ENCODE measurements at regions not wholly inside any gene's neighbourhood (a gene's known extent, or its start where the extent isn't known, plus 50 kb on each side); places are given as distances from the start of the nearest gene placed in this dataset.
A peak's percentile ranks its signal among the peaks of the same experiment; 100 is the strongest.

DNA sequence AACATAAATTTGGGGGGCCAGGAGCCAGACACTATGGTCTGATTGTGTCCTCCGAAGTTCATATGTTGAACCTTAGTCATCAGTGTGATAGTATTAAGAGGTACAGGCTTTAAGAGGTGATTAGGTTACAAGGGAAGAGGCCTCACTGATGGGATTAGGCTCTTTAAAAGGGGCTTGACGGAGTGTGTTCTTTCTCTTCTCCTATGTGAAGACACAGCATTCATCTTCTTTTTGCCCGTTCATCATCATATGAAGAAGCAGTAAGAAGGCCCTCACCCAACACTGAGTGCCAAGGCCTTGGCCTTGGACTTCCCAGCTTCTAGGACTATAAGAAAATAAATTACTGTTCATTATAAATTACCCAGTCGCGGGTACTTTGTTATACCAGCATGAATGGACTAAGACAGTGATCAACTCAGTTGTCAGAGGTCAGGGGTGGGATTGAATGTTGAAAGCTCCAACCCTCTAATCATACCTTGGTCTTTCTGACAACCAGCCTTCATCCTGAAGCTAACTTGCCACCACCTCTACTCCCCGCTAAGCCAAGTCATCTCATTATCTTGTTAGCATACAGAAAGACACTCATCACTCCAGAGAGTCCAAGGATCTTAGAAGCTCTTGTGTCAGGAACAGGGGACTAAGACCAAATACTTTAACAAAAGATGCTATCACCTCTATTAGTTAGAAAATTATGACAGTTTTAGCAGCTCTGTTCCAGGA lies 543.4 kb upstream of the DIPK2B start:
- Histone ChIP-seq H3K4me3 (ENCODE audit: low read depth, low read length) (no peak overlapping the region), H3K36me3 (ENCODE audit: control insufficient read depth, insufficient read depth, low read length) (peaks cover 1% of the 10 kb centered on the region), H3K27me3 (ENCODE audit: control insufficient read depth, insufficient read depth, low read length) (no peaks in the 10 kb centered on the region)
- TF ChIP-seq, protein P1, sequence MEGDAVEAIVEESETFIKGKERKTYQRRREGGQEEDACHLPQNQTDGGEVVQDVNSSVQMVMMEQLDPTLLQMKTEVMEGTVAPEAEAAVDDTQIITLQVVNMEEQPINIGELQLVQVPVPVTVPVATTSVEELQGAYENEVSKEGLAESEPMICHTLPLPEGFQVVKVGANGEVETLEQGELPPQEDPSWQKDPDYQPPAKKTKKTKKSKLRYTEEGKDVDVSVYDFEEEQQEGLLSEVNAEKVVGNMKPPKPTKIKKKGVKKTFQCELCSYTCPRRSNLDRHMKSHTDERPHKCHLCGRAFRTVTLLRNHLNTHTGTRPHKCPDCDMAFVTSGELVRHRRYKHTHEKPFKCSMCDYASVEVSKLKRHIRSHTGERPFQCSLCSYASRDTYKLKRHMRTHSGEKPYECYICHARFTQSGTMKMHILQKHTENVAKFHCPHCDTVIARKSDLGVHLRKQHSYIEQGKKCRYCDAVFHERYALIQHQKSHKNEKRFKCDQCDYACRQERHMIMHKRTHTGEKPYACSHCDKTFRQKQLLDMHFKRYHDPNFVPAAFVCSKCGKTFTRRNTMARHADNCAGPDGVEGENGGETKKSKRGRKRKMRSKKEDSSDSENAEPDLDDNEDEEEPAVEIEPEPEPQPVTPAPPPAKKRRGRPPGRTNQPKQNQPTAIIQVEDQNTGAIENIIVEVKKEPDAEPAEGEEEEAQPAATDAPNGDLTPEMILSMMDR (IDR thresholded peaks at IDR 0.05; ENCODE audit: insufficient read depth, low read length, poor library complexity, severe bottlenecking), result no peak
- no peak for DNase-seq (ENCODE audit: low read depth)

- DNase-seq (ENCODE audit: low read depth), result no peak
- no peaks in the 10 kb centered on the region for H3K27me3 ChIP-seq (ENCODE audit: control insufficient read depth, insufficient read depth, low read length)
Measured at GRCh38 chrX:45743081-45743533, 542.4 kb upstream of the DIPK2B start.

DNA sequence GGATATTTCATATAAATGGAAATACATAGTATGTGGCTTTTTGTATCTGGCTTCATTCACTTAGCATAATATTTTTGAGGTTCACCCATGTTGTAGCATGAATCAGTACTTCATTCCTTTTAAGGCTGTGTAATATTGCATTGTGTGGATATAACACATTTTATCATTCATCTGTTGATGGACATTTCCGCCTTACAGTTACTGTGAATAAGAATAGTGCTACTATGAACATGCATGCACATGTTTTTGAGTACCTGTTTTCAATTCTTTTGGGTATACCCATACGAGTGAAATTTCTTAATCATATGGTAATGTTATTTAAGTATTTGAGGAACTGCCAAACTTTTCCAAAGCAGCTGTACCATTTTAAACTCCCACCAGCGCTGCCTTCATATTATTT lies 539.6 kb upstream of the DIPK2B start:
- no peak for DNase-seq (ENCODE audit: low read depth)
- TF ChIP-seq, protein P1 (IDR thresholded peaks at IDR 0.05; ENCODE audit: insufficient read depth, low read length, poor library complexity, severe bottlenecking), result no peak
- no peak overlapping the region for H3K4me3 ChIP-seq (ENCODE audit: low read depth, low read length)

More at GRCh38 chrX:45743081-45743533, 542.4 kb upstream of the DIPK2B start:
- TF ChIP-seq, protein P1 (IDR thresholded peaks at IDR 0.05; ENCODE audit: insufficient read depth, low read length, poor library complexity, severe bottlenecking), result peak; percentile 14
- Histone ChIP-seq H3K36me3 (ENCODE audit: control insufficient read depth, insufficient read depth, low read length) (peaks cover 1% of the 10 kb centered on the region), H3K4me3 (ENCODE audit: low read depth, low read length) (no peak overlapping the region)

GRCh38 chrX:45735571-45735970 lies 534.9 kb upstream of the DIPK2B start:
- no peak overlapping the region for H3K4me3 ChIP-seq (ENCODE audit: low read depth, low read length)
- DNase-seq (ENCODE audit: low read depth), result no peak
- H3K36me3 ChIP-seq (ENCODE audit: control insufficient read depth, insufficient read depth, low read length), result no peaks in the 10 kb centered on the region
- TF ChIP-seq, protein P1 (IDR thresholded peaks at IDR 0.05; ENCODE audit: insufficient read depth, low read length, poor library complexity, severe bottlenecking), result no peak
- H3K27me3 ChIP-seq (ENCODE audit: control insufficient read depth, insufficient read depth, low read length), result no peaks in the 10 kb centered on the region

More for the DNA sequence above, 539.6 kb upstream of the DIPK2B start:
- Histone ChIP-seq H3K36me3 (ENCODE audit: control insufficient read depth, insufficient read depth, low read length) (no peaks in the 10 kb centered on the region), H3K27me3 (ENCODE audit: control insufficient read depth, insufficient read depth, low read length) (no peaks in the 10 kb centered on the region)

DNA sequence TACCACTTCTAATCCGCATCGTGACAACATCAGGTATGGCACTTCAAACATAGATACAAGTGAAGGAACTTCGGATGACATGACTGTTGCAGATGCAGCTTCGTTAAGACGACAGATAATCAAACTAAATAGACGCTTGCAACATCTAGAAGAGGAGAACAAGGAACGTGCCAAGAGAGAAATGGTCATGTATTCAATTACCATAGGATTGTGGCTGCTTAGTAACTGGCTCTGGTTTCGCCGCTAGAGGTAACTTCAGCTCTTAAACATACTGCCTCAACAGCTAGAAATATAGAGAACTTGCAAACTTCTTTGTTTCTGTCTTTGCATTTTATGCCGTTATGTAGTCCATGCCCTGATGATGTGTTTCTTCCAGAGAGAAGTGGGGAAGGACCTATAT lies 530.8 kb upstream of the DIPK2B start:
- Histone ChIP-seq H3K27me3 (ENCODE audit: control insufficient read depth, insufficient read depth, low read length) (no peaks in the 10 kb centered on the region), H3K36me3 (ENCODE audit: control insufficient read depth, insufficient read depth, low read length) (no peaks in the 10 kb centered on the region), H3K4me3 (ENCODE audit: low read depth, low read length) (no peak overlapping the region)
- TF ChIP-seq, protein P1 (IDR thresholded peaks at IDR 0.05; ENCODE audit: insufficient read depth, low read length, poor library complexity, severe bottlenecking), result no peak
- no peak for DNase-seq (ENCODE audit: low read depth)

GRCh38 chrX:45727761-45728160 lies 527.1 kb upstream of the DIPK2B start:
- no peak for DNase-seq (ENCODE audit: low read depth)
- no peaks in the 10 kb centered on the region for H3K27me3 ChIP-seq (ENCODE audit: control insufficient read depth, insufficient read depth, low read length)
- H3K36me3 ChIP-seq (ENCODE audit: control insufficient read depth, insufficient read depth, low read length), result no peaks in the 10 kb centered on the region
- H3K4me3 ChIP-seq (ENCODE audit: low read depth, low read length), result no peak overlapping the region
- TF ChIP-seq, protein P1 (IDR thresholded peaks at IDR 0.05; ENCODE audit: insufficient read depth, low read length, poor library complexity, severe bottlenecking), result no peak

All from kidney epithelial cell (primary cell).